ENCODE measurements at regions not wholly inside any gene's neighbourhood (a gene's known extent, or its start where the extent isn't known, plus 50 kb on each side); places are given as distances from the start of the nearest gene placed in this dataset.

DNA sequence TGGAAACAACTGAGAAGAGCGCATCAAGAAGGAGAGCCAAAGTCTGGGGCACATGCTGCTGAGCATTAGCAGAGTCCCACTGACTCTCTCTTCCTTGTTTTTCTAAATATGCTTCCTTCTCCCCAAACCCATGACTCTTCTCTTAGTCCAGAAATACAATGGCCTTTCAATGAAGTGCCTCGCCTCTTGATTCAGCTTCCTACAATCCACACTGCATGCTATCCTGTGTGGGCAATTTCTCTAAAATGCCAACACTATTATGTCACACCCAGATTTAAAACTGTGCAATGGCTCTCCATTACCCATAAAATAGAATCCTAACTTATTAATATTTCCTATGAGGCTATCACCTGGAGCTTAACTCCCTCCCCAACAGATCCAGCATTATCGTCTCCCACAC, 198.6 kb downstream of the RPAP3 start:
- Histone ChIP-seq H3K9ac (ENCODE audit: low read depth in 1 of 2, low read length in 2 of 2) (no peak overlapping the region), H3K27ac (ENCODE audit: low read depth in 1 of 2, low read length in 2 of 2) (no peak overlapping the region), H3K9me3 (ENCODE audit: control insufficient read depth in 4 of 4, low read length in 3 of 4) (no peaks in the 10 kb centered on the region), H3K4me1 (ENCODE audit: control insufficient read depth in 4 of 4, insufficient read depth in 4 of 4, low read length in 3 of 4) (no peaks in the 10 kb centered on the region), H3K27me3 (ENCODE audit: control insufficient read depth in 4 of 4, insufficient read depth in 4 of 4, low read length in 3 of 4) (no peaks in the 10 kb centered on the region), H3K36me3 (ENCODE audit: control insufficient read depth in 4 of 4, insufficient read depth in 3 of 4, low read depth in 1 of 4, low read length in 3 of 4) (no peaks in the 10 kb centered on the region), H3K4me3 (ENCODE audit: low read depth in 1 of 3, low read length in 3 of 3) (no peak overlapping the region)
- TF ChIP-seq HNF4A (conservative IDR thresholded peaks at IDR 0.05) (no peak), NR2F2 (IDR thresholded peaks at IDR 0.05) (no peak), HNF4G (IDR thresholded peaks at IDR 0.05) (no peak), EGR1 (IDR thresholded peaks at IDR 0.05; ENCODE audit: low read depth in 2 of 2) (no peak), RAD21 (IDR thresholded peaks at IDR 0.05) (no peak), YY1 (IDR thresholded peaks at IDR 0.05) (no peak), JUND (IDR thresholded peaks at IDR 0.05) (no peak), RXRA (IDR thresholded peaks at IDR 0.05) (no peak), FOXA1 (IDR thresholded peaks at IDR 0.05) (no peak), SP1 (IDR thresholded peaks at IDR 0.05) (no peak), TAF1 (conservative IDR thresholded peaks at IDR 0.05) (no peak), GABPA (IDR thresholded peaks at IDR 0.05 in 1 of 2, conservative IDR thresholded peaks at IDR 0.05 in 1 of 2) (no peak), FOXA2 (IDR thresholded peaks at IDR 0.05) (no peak)
- TF ChIP-seq, protein P1, sequence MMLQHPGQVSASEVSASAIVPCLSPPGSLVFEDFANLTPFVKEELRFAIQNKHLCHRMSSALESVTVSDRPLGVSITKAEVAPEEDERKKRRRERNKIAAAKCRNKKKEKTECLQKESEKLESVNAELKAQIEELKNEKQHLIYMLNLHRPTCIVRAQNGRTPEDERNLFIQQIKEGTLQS (IDR thresholded peaks at IDR 0.05) = no peak
- TF ChIP-seq, protein P2, sequence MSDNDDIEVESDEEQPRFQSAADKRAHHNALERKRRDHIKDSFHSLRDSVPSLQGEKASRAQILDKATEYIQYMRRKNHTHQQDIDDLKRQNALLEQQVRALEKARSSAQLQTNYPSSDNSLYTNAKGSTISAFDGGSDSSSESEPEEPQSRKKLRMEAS (IDR thresholded peaks at IDR 0.05) = no peak
- TF ChIP-seq, protein P3, sequence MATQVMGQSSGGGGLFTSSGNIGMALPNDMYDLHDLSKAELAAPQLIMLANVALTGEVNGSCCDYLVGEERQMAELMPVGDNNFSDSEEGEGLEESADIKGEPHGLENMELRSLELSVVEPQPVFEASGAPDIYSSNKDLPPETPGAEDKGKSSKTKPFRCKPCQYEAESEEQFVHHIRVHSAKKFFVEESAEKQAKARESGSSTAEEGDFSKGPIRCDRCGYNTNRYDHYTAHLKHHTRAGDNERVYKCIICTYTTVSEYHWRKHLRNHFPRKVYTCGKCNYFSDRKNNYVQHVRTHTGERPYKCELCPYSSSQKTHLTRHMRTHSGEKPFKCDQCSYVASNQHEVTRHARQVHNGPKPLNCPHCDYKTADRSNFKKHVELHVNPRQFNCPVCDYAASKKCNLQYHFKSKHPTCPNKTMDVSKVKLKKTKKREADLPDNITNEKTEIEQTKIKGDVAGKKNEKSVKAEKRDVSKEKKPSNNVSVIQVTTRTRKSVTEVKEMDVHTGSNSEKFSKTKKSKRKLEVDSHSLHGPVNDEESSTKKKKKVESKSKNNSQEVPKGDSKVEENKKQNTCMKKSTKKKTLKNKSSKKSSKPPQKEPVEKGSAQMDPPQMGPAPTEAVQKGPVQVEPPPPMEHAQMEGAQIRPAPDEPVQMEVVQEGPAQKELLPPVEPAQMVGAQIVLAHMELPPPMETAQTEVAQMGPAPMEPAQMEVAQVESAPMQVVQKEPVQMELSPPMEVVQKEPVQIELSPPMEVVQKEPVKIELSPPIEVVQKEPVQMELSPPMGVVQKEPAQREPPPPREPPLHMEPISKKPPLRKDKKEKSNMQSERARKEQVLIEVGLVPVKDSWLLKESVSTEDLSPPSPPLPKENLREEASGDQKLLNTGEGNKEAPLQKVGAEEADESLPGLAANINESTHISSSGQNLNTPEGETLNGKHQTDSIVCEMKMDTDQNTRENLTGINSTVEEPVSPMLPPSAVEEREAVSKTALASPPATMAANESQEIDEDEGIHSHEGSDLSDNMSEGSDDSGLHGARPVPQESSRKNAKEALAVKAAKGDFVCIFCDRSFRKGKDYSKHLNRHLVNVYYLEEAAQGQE (IDR thresholded peaks at IDR 0.05) = no peak
- TF ChIP-seq, protein P4, sequence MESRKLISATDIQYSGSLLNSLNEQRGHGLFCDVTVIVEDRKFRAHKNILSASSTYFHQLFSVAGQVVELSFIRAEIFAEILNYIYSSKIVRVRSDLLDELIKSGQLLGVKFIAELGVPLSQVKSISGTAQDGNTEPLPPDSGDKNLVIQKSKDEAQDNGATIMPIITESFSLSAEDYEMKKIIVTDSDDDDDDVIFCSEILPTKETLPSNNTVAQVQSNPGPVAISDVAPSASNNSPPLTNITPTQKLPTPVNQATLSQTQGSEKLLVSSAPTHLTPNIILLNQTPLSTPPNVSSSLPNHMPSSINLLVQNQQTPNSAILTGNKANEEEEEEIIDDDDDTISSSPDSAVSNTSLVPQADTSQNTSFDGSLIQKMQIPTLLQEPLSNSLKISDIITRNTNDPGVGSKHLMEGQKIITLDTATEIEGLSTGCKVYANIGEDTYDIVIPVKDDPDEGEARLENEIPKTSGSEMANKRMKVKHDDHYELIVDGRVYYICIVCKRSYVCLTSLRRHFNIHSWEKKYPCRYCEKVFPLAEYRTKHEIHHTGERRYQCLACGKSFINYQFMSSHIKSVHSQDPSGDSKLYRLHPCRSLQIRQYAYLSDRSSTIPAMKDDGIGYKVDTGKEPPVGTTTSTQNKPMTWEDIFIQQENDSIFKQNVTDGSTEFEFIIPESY (IDR thresholded peaks at IDR 0.05) = no peak
- TF ChIP-seq, protein P5, sequence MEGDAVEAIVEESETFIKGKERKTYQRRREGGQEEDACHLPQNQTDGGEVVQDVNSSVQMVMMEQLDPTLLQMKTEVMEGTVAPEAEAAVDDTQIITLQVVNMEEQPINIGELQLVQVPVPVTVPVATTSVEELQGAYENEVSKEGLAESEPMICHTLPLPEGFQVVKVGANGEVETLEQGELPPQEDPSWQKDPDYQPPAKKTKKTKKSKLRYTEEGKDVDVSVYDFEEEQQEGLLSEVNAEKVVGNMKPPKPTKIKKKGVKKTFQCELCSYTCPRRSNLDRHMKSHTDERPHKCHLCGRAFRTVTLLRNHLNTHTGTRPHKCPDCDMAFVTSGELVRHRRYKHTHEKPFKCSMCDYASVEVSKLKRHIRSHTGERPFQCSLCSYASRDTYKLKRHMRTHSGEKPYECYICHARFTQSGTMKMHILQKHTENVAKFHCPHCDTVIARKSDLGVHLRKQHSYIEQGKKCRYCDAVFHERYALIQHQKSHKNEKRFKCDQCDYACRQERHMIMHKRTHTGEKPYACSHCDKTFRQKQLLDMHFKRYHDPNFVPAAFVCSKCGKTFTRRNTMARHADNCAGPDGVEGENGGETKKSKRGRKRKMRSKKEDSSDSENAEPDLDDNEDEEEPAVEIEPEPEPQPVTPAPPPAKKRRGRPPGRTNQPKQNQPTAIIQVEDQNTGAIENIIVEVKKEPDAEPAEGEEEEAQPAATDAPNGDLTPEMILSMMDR (IDR thresholded peaks at IDR 0.05; ENCODE audit: low read depth, low read length, missing input control) = no peak
- 97% methylated on average over 3 of the region's 3 CpGs for WGBS
- no peak for DNase-seq (ENCODE audit: low spot score)
